NCI-H446 treated with DMSO at 0.1 percent for 48 hours (cell line): ENCODE measurements at regions not wholly inside any gene's neighbourhood (a gene's known extent, or its start where the extent isn't known, plus 50 kb on each side); places are given as distances from the start of the nearest gene placed in this dataset.
"Not testable (repeated sequence)": the region's sequence is repeated elsewhere in the genome, so short reads cannot be mapped to it uniquely, and the experiment has no call there.

Experiments used
- DNase-seq: peaks from one replicate; lab custom pipeline; 2025; lab: John Stamatoyannopoulos, UW

DNA sequence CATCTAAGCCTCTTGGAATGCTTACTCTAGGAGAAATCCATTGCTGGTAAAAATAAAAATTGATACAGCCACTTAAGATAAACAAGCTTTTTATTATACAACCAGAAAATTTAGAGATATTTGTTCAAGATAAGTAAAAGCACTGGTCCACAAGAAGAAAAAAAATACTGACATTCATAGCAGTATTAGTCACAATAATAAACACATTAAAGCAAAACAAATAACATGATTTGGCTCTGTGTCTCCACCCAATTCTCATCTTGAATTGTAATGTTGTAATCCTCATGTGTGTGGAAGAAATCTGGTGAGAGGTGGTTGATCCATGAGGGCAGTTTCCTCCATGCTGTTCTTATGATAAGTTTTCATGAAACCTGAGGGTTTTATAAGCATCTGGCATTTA, 1093.5 kb upstream of the ADGRB3 start:
- DNase-seq, result no peak

DNA sequence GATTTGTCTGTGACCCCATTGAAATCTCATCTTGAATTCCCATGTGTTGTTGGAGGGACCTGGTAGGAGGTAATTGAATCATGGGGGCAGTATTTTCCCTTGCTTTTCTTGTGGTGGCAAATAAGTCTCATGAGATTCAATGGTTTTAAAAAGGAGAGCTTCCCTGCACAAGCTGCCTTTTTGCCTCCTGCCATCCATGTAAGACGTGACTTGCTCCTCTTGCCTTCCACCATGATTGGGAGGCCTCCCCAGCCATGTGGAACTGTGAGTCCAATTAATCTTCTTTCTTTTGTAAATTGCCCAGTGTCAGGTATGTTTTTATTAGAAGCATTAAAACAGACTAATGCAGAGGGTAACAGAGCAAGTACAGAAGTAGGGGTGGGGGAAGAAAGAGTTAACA, 1097.0 kb upstream of the ADGRB3 start:
- DNase-seq, result no peak

DNA sequence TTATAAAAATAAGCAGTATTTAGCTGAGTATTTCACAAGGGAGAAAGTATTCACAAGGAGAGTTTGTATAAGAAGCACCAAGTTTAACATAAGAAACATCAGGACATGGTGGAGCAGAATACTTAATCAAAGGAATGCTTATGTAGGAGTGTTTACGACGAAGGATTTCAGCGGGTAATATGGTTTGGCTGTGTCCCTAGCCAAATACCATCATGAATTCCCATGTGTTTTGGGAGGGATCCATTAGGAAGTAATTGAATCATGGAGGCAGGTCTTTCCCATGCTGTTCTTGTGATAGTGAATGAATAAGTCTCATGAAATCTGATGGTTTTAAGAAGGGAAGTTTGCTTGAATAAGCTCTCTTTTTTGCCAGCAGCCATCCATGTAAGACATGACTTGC, 1099.1 kb upstream of the ADGRB3 start:
- no peak for DNase-seq

DNA sequence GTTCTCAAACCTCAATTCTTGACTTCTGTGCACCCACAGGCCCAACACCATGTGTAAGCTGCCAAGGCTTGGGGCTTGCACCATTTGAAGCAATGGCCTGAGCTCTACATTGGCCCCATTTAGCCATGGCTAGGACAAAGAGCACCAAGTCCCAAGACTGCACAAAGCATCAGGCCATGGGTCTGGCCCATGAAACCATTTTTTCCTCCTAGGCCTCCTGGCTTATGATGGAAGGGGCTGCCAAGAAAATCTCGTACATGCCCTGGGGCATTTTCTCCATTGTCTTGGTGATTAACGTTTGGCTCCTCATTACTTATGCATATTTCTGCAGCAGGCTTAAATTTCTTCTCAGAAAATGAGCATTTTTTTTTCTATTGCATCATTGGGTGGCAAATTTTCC, 1128.7 kb upstream of the ADGRB3 start:
- DNase-seq, result no peak

DNA sequence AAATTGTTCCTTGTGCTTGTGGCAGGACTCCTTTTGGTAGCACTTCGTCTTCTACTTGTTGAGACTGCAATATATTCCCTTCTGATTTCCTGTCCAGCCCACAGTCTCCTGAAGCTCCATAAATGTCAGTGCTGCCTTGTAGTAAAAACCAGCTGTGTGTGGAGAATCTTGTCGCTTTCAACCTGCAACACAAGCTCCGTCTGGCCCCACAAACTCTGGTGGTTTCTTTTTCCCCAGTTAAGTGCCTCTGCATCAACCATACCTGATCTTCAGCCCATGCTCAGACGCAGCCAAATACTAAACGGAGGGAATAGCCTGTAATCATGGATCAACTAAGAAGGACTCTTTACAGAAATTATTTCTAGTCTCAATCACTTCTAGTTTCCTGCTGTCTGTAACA, 1133.3 kb upstream of the ADGRB3 start:
- DNase-seq, result no peak

DNA sequence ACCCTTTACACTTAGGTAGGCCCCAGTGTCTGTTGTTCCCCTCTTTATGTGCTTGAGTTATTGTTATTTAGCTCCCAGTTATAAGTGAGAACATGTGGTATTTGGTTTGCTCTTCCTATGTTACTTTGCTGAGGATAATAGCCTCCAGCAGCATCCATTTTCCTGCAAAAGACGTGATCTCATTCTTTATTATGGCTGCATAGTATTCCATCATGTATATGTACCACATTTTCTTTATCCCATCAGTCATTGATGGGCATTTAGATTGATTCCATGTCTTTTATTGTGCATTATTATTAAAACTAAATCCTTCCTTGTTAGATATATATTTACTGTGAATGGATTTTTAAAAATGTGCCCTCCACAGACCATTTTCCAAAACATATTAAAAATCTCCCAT, 1137.3 kb upstream of the ADGRB3 start:
- no peak for DNase-seq

DNA sequence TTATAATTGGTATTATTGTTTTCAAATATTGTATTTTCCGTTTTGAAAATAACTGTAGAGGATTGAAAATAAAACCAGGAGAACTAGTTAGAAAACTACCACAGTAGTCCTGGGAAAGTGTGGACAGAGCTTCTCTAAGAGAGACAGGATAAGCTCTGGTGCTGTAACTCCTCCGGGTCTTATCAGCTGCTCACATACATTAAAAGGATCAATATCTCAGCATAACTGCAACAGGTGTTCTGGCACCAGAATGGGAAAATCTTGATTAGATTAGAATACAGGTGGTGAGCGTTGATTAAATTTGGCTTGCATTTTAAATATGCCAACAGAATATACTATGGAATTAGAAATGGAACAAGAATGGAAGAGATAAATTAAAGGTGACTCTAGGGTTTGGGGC, 1138.9 kb upstream of the ADGRB3 start:
- DNase-seq, result no peak

DNA sequence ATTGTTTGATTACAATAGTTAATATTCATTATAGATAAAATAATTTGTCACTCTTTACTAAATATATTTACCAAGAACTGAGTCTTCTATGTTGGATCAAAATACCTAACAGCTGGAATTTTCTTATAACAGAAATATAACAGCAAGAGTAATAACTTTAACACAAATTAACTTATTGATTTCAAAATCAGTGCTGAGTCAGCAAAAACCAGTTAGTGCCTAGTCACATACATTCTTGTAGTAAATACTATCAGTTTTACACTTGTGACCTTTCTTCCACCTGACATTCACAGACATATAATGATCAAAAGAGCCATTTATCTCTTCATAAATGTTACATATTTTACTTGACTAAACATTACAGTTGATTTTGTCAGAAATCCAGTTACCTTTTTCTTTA, 1141.4 kb upstream of the ADGRB3 start:
- DNase-seq, result no peak

DNA sequence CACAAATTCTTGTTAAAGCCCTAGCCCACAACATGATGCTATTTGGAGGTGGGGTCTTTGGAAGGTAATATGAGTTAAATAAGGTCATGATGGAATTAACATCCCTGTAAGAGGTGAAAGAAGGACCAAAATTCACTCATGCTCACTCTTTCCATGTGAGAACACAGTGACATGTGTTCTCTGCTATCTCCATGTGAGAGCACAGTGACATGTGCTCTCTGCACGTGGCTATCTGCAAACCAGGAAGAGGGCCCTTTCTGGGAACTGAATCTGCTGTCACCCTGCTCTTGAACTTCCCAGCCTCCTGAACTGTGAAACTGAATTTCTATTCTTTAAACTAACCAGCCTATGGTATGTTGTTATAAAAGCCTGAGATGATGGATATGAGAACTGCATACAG, 1159.4 kb upstream of the ADGRB3 start:
- DNase-seq, result no peak

DNA sequence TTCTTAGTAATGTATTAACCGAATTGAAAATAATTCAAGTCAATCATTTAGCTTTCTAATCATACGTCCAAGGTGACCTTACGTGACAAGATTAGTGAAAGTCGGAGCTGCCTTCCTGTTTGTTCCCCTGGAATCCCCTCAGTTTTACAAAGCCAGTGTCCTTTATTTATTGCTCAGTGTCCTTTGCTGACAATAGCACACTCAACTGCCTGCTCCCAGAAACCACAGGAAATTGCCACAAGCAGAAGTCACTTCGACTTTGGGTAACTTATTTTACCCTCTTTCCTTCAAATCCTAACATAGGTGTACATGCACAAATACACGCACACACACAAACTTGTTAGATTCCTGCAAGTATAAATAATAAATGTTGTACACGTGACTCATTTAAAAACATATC, 1167.7 kb upstream of the ADGRB3 start:
- no peak for DNase-seq

DNA sequence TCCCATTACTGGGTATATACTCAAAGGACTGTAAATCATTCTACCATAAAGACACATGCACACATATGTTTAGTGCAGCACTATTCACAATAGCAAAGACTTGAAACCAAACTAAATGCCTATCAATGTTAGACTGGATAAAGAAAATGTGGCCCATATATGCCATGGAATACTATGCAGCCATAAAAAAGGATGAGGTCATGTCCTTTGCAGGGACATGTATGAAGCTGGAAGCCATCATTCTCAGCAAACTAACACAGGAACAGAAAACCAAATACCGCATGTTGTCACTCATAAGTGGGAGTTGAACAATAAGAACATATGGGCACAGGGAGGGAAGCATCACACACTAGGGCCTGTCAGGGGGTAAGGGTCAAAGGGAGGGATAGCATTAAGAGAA, 1172.4 kb upstream of the ADGRB3 start:
- DNase-seq, result not testable (repeated sequence)

DNA sequence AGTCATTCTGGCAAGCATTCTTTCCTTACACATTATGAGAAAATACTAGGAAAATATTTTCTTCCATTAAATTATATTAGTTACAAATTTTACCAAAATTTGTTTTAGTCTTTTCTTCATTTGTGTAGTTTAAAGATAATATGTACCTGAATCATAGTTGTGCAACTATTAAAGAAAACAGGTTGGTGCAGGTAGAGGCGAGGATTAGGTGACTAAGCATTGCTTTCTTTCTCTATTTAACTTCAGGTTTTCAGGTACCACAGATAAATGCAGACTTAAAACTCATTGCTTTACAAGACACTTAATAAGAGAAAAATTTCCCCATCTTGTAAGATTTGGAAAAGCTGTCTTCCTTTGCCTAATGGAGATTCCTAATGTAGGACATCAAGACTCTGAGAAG, 1175.5 kb upstream of the ADGRB3 start:
- no peak for DNase-seq

DNA sequence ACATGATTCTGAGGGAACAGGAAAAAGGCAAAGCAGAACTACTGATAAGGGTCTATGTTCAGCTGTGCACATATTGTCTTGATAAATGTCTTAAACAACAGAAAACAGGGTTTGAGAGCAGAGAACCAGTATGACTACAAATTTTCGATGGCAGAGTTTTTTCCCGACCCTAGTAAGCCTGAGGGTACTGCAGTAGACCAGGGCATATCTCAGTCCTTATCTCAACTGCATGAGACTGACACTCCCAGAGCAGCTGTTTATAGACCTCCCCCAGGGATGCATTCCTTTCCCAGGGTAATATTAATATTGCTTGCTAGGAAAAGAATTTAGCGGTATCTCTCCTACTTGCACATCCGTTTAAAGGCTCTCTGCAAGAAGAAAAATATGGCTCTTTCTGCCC, 1176.8 kb upstream of the ADGRB3 start:
- DNase-seq, result no peak

DNA sequence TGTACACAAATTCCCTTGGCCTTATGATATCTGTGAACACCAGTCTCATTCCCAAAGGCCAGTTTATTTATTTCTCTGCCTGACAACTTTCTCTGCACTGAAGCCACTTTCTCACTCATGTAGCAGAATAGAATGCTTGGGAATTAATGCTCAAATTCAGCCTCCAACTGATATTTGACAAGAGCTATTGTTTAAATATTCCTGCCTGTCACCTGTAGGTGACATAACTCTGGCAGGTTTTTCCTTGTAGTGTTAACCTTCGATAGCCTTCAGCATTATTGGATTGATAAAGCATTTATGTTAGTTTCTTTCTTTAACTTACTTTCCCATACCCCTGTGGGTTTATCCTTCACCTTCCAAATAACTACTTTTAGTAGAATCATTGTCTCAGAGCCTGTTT, 1183.2 kb upstream of the ADGRB3 start:
- DNase-seq, result no peak

DNA sequence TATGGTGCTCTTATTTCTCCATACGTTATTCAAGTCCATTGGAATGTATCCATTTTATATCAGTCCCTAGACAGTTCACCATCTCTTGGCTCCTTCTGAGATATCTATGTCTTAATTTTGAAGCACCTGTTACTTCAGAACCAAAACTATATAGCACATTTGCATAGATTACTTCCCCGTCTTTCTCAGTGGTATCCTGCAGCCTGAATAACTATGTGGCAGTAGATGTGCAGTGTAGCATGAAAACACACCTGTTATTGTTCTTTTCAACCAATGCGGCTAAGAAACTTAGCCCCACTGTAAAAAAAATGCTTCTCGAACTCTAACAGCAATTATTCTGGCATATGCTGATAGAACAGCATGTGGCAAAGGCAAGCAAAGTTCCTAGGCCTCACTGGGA, 1184.4 kb upstream of the ADGRB3 start:
- DNase-seq, result no peak

DNA sequence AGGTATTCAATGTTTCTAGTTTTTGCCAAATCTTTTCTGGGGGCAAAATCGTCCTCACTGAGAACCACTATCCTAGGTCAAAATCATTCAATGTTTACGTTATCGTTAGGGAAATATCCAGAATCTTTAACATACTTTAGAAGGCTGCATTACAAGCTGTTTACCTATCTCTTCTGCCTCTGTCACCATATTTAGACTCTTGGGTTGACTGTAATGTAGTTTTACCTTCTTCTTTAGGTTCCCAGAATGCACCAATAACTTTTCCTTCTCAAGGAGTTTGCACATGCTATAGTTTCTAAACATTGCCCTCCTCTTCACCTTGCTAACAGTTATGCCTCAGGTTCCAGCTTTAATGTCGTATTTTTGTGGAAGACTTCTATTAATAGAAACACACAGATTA, 1185.5 kb upstream of the ADGRB3 start:
- DNase-seq, result no peak

DNA sequence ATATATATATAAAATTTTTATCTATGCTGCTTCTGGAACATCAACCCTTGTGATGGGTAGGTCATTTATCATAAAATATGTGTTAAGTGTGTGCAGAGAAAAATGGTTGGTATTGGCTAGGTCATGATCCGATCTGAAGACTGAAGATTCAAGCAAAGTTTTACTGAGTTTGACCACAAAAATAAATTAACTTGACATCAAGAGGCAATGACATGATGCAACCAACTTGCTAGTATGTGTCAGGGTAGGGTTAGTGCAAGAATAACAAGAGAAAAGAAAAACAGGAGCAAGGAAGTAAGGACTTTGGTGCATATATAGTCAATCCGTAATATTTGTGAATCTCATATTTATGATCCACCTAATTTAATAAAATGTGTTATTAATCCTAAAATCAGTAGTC, 1202.0 kb upstream of the ADGRB3 start:
- no peak for DNase-seq

DNA sequence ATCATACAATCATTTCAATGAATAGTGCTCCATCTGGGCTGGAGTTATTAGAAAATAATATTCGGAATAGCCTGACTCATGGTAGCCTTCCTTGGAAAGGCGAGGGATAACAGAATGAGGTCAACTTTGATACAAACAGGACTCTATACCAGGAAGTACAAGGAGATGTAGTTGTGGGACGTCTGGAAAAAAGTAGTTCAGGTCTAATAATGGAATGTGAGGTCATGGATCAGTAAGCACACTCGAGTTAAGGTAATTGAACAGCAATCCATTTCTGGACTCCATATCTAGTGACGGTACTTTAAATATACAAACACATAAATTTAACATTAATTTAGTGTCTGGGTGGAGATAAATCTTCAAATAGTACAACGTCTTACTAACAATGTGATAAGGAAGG, 1204.0 kb upstream of the ADGRB3 start:
- DNase-seq, result no peak

DNA sequence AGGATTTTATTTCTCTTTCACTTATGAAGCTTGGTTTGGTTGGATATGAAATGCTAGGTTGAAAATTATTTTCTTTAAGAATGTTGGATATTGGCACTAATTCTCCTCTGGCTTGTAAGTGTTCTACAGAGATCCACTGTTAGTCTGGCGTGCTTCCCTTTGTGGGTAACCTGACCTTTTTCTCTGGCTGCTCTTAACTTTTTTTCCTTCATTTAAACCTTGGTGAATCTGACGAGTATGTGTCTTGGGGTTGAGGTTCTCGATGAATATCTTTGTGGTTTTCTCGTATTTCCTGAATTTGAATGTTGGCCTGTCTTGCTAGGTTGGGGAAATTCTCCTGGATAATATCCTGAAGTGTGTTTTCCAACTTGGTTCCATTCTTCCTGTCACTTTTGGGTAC, 1208.4 kb upstream of the ADGRB3 start:
- not testable (repeated sequence) for DNase-seq

DNA sequence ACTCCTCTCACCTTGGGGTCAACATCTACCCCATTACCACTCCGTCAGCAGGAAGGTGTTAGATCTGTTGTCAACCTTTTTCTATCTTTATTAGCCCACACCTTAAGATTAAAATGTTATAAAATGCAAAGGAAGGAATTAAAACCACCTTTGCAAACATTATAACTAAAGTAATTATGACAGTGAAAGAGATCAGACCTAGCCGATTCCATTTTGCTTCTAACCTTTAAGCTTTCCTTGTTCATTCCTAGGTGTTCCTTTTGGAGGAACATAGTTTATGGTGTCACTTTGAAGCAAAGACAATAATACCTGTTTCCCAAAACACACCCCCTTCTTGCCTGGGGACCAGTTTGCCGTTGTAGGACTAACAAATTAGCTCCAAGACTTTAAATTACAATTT, 1223.0 kb upstream of the ADGRB3 start:
- no peak for DNase-seq

DNA sequence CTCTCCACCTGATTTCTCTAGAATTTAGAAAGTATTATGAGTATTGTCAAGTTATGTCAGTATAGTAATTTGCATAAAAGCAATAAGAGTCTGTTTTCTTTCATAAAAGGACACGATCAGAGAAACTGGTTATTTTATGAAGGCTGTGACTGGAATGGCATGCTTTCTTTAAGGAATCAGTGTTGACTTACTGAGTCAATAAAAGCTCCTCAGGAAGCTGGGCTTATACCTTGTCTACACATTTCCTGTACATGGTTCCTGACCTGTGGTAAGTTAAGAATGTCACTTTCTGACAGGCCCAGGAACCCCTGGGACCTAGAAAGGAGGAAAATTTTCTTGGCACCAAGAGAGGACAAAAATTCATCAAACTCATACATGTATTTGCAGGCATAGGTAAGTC, 1224.0 kb upstream of the ADGRB3 start:
- no peak for DNase-seq

DNA sequence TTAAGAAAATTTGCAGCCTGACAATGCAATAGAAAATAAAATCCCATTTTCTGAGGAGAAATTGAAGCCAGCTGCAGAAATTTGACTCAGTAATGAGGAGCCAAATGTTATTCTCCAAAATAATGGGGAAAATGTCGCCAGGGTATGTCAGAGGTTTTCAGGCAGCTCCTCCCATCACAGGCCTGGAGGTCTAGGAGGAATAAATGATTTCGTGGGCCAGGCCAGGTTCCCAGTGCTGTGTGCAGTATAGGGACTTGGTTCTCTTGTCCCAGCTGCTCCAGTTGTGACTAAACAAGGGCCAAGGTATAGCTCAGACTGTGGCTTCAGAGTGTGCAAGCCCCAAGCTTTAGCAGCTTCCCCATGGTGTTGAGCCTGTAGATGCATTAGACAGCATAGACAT, 1240.8 kb upstream of the ADGRB3 start:
- DNase-seq, result no peak

DNA sequence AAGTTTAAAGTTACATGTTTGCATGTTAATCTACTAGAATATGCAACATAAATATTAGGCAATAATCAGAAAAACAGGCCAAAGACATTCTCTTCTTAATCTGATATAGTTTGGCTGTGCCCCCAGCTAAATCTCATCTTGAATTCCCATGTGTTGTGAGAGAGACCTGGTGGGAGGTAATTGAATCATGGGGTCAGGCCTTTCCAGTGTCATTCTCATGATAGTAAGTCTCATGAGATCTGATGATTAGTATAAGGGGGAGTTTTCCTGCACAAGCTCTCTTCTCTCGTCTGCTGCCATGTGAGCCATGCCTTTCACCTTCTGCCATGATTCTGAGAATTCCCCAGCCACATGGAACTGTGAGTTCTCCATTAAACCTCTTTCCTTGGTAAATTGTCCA, 1241.7 kb upstream of the ADGRB3 start:
- no peak for DNase-seq

DNA sequence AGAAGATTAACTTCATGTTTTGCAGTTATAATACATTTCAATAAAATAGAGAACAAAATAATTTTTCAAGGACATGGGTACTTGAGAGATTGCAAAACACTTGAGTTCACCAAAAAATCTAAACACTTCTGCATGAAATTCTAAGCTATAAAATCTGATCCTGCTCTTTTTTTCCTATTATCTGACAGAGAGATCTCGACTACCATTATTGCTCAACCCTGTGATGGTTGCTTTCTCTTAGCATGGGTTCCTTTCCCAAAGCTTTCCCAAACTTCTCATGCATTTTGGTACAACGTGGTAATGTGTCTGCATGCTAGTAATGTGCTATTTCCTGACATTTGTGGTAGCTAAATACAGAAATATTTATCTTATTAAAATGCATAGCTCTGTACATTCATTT, 1243.1 kb upstream of the ADGRB3 start:
- no peak for DNase-seq

DNA sequence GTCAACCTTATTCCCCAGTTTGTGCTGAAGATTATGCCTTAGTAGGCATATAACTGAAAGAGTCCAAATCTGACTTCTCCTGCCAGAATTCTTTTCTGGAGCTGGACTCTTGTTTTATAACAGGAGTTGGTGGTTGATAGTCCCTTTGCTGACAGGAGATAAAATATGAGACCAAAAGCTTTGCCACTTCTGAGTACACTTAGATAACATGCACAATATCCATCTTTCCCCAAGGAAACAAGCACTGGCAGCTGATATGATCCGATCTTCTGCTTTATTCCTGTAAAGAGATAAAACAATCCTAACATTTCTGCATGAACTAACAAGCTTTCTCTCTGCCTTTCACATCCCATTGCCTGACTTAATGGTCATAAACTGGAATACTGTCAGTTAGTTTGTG, 1265.4 kb upstream of the ADGRB3 start:
- DNase-seq, result no peak
